T-helper 1 cell treated with Interleukin-12 subunit alpha and Interleukin-12 subunit beta and Interleukin-4 antibody, amounts not matched to agents 30 ng/mL and 1 ng/mL, for 36 hours (primary cell): ENCODE measurements at regions not wholly inside any gene's neighbourhood (a gene's known extent, or its start where the extent isn't known, plus 50 kb on each side); places are given as distances from the start of the nearest gene placed in this dataset.

Experiments
- intact Hi-C: fragments of 100-400 bp; cut with micrococcal nuclease; formaldehyde crosslinking; loops from one replicate; pipeline ENCODE4 v1.15.1; 2024

GRCh38 chr20:11849976-11850670 is 67.6 kb upstream of the BTBD3 start:
- intact Hi-C loops, result no loop called here

- intact Hi-C loops, result no loop called here
Observed at GRCh38 chr20:11850901-11851300, 66.8 kb upstream of the BTBD3 start.

GRCh38 chr20:11851646-11852045 is 66.0 kb upstream of the BTBD3 start:
- intact Hi-C loops, result no loop called here

GRCh38 chr20:11852189-11852588 is 65.5 kb upstream of the BTBD3 start:
- intact Hi-C loops, result no loop called here

GRCh38 chr20:11852811-11853210 is 64.9 kb upstream of the BTBD3 start:
- intact Hi-C loops, result no loop called here

GRCh38 chr20:11853359-11853758 is 64.3 kb upstream of the BTBD3 start:
- intact Hi-C loops, result no loop called here

GRCh38 chr20:11861479-11861878 is 56.2 kb upstream of the BTBD3 start:
- intact Hi-C loops, result no loop called here

GRCh38 chr20:11867291-11867919 is 50.3 kb upstream of the BTBD3 start:
- intact Hi-C loops, result no loop called here
